ENCODE measurements at regions not wholly inside any gene's neighbourhood (a gene's known extent, or its start where the extent isn't known, plus 50 kb on each side); places are given as distances from the start of the nearest gene placed in this dataset.
A peak's percentile ranks its signal among the peaks of the same experiment; 100 is the strongest.
"Not testable (repeated sequence)": the region's sequence is repeated elsewhere in the genome, so short reads cannot be mapped to it uniquely, and the experiment has no call there.

GRCh38 chr4:26217961-26218676 lies 102.7 kb upstream of the RBPJ start:
- no peak for DNase-seq

GRCh38 chr4:26218677-26219605 lies 101.9 kb upstream of the RBPJ start:
- DNase-seq, result peak; percentile 2

GRCh38 chr4:26220696-26221095 lies 100.1 kb upstream of the RBPJ start:
- no peak for DNase-seq

- DNase-seq, result no peak
These were observed 97.7 kb upstream of the RBPJ start for GRCh38 chr4:26223155-26223554.

GRCh38 chr4:26226629-26227376 lies 94.0 kb upstream of the RBPJ start:
- DNase-seq, result no peak

- no peak for DNase-seq
These were observed 93.1 kb upstream of the RBPJ start for GRCh38 chr4:26227601-26228229.

GRCh38 chr4:26228883-26229282 lies 91.9 kb upstream of the RBPJ start:
- DNase-seq, result no peak

GRCh38 chr4:26229974-26230373 lies 90.8 kb upstream of the RBPJ start:
- no peak for DNase-seq

- DNase-seq, result no peak
These were observed 87.5 kb upstream of the RBPJ start for GRCh38 chr4:26233350-26233749.

- DNase-seq, result no peak
These were observed 85.3 kb upstream of the RBPJ start for GRCh38 chr4:26235500-26235899.

- no peak for DNase-seq
These were observed 82.9 kb upstream of the RBPJ start for GRCh38 chr4:26237916-26238315.

- DNase-seq, result no peak
These were observed 82.4 kb upstream of the RBPJ start for GRCh38 chr4:26238426-26238777.

- DNase-seq, result no peak
These were observed 81.8 kb upstream of the RBPJ start for GRCh38 chr4:26238778-26239679.

- no peak for DNase-seq
These were observed 81.0 kb upstream of the RBPJ start for GRCh38 chr4:26239801-26240200.

GRCh38 chr4:26241179-26241578 lies 79.6 kb upstream of the RBPJ start:
- DNase-seq, result no peak

GRCh38 chr4:26242451-26242850 lies 78.4 kb upstream of the RBPJ start:
- no peak for DNase-seq

GRCh38 chr4:26244138-26244537 lies 76.7 kb upstream of the RBPJ start:
- DNase-seq, result not testable (repeated sequence)

- DNase-seq, result no peak
These were observed 72.2 kb upstream of the RBPJ start for GRCh38 chr4:26248647-26249046.

GRCh38 chr4:26252349-26253025 lies 68.3 kb upstream of the RBPJ start:
- DNase-seq, result no peak

GRCh38 chr4:26253968-26254367 lies 66.8 kb upstream of the RBPJ start:
- no peak for DNase-seq

GRCh38 chr4:26255989-26256388 lies 64.8 kb upstream of the RBPJ start:
- DNase-seq, result no peak
